ENCODE measurements at regions not wholly inside any gene's neighbourhood (a gene's known extent, or its start where the extent isn't known, plus 50 kb on each side); places are given as distances from the start of the nearest gene placed in this dataset.

- TF ChIP-seq EZH2phosphoT487 (IDR thresholded peaks at IDR 0.05; ENCODE audit: borderline replicate concordance) (no peak), EZH2 (IDR thresholded peaks at IDR 0.05) (no peak), POLR2AphosphoS5 (IDR thresholded peaks at IDR 0.05; ENCODE audit: low read depth, low read length) (no peak), POLR2A (IDR thresholded peaks at IDR 0.05; ENCODE audit: borderline replicate concordance, extremely low read depth, insufficient read depth, insufficient read length) (no peak), CTCF (IDR thresholded peaks at IDR 0.05 in 2 of 3, conservative IDR thresholded peaks at IDR 0.05 in 1 of 3; ENCODE audit: borderline replicate concordance in 1 of 3, insufficient read depth in 1 of 3, low read depth in 2 of 3, low read length in 2 of 3) (no peak), ZBTB33 (IDR thresholded peaks at IDR 0.05; ENCODE audit: extremely low read depth, insufficient replicate concordance, low read length) (no peak), ZNF274 (IDR thresholded peaks at IDR 0.05; ENCODE audit: low read depth, low read length) (no peak), YY1 (IDR thresholded peaks at IDR 0.05; ENCODE audit: extremely low read depth, insufficient replicate concordance, low read depth, low read length) (no peak), JUND (IDR thresholded peaks at IDR 0.05) (no peak), ATF3 (IDR thresholded peaks at IDR 0.05) (no peak), RAD21 (IDR thresholded peaks at IDR 0.05; ENCODE audit: low read depth) (no peak)
- TF ChIP-seq, protein P1, sequence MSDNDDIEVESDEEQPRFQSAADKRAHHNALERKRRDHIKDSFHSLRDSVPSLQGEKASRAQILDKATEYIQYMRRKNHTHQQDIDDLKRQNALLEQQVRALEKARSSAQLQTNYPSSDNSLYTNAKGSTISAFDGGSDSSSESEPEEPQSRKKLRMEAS (IDR thresholded peaks at IDR 0.05), result no peak
- TF ChIP-seq, protein P2, sequence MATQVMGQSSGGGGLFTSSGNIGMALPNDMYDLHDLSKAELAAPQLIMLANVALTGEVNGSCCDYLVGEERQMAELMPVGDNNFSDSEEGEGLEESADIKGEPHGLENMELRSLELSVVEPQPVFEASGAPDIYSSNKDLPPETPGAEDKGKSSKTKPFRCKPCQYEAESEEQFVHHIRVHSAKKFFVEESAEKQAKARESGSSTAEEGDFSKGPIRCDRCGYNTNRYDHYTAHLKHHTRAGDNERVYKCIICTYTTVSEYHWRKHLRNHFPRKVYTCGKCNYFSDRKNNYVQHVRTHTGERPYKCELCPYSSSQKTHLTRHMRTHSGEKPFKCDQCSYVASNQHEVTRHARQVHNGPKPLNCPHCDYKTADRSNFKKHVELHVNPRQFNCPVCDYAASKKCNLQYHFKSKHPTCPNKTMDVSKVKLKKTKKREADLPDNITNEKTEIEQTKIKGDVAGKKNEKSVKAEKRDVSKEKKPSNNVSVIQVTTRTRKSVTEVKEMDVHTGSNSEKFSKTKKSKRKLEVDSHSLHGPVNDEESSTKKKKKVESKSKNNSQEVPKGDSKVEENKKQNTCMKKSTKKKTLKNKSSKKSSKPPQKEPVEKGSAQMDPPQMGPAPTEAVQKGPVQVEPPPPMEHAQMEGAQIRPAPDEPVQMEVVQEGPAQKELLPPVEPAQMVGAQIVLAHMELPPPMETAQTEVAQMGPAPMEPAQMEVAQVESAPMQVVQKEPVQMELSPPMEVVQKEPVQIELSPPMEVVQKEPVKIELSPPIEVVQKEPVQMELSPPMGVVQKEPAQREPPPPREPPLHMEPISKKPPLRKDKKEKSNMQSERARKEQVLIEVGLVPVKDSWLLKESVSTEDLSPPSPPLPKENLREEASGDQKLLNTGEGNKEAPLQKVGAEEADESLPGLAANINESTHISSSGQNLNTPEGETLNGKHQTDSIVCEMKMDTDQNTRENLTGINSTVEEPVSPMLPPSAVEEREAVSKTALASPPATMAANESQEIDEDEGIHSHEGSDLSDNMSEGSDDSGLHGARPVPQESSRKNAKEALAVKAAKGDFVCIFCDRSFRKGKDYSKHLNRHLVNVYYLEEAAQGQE (IDR thresholded peaks at IDR 0.05; ENCODE audit: low read depth), result no peak
These were observed 331.7 kb upstream of the ADAMTS9 start for GRCh38 chr3:65019443-65020055.
